Activated CD8-positive, alpha-beta T cell treated with anti-CD3 and anti-CD28 coated beads, Interleukin-2, amount 10 ng/mL, durations not matched to agents 7 days and 5 days (primary cell): ENCODE measurements at regions not wholly inside any gene's neighbourhood (a gene's known extent, or its start where the extent isn't known, plus 50 kb on each side); places are given as distances from the start of the nearest gene placed in this dataset.

Experiments
- ATAC-seq: fragments of 150-1000 bp; cut with Tn5 transposase; one replicate; pipeline ENCODE4 v1.10.0; 2021; ENCODE audit warnings: moderate library complexity
- CTCF ChIA-PET: fragments of 350-600 bp; sonication (Branson Sonifier 250); formaldehyde crosslinking; loops from one replicate; lab custom pipeline; 2021; ENCODE audit warnings: antibody characterized with exemption; lab: Charles Lee
- POLR2A ChIA-PET: fragments of 350-600 bp; sonication (Branson Sonifier 250); formaldehyde crosslinking; loops from one replicate; lab custom pipeline; 2021; ENCODE audit warnings: antibody characterized with exemption; lab: Charles Lee
- DNase-seq: peaks from one replicate; pipeline ENCODE4 v3.0.0-alpha.2; 2020
- H3K27ac Mint-ChIP-seq: one replicate; pipeline ENCODE4 v1.8.0; 2021; ENCODE audit warnings: mild to moderate bottlenecking, mixed read lengths
- H3K27me3 Mint-ChIP-seq: one replicate; pipeline ENCODE4 v1.8.0; 2021; ENCODE audit warnings: low read depth, mixed read lengths
- H3K36me3 Mint-ChIP-seq: one replicate; pipeline ENCODE4 v1.8.0; 2021; ENCODE audit warnings: low read depth, mixed read lengths
- H3K4me1 Mint-ChIP-seq: one replicate; pipeline ENCODE4 v1.8.0; 2021; ENCODE audit warnings: low read depth, mixed read lengths
- H3K4me3 Mint-ChIP-seq: one replicate; pipeline ENCODE4 v1.8.0; 2021; ENCODE audit warnings: mild to moderate bottlenecking, mixed read lengths
- H3K9me3 Mint-ChIP-seq: one replicate; pipeline ENCODE4 v1.8.0; 2022; ENCODE audit warnings: mixed read lengths; ENCODE audit not compliant: insufficient read depth

DNA sequence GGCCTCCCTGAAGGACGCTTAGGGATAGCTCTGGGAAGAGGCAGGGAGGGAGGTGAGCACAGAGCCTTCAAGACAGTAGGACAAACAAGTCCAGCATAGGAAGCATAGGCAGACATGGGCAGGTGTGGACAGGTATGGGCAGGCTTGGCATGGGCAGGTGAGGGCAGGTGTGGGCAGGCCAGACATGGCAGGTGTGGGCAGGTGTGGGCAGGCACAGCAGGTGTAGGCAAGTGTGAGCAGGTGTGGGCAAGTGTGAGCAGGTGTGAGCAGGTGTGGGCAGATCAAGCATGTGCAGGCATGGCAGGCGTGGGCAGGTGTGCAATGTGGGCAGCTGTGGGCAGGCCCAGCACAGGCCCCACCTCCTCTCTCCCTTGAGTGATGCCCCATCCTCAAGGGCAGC lies 148.8 kb upstream of the ZMIZ1 start:
- DNase-seq (no peak), ATAC-seq (peak; percentile 19)
- no peaks in the 10 kb centered on the region for H3K9me3 Mint-ChIP-seq
- H3K36me3 Mint-ChIP-seq = no peaks in the 10 kb centered on the region
- no peak overlapping the region for H3K4me3 Mint-ChIP-seq
- H3K27me3 Mint-ChIP-seq = peaks cover 9% of the 10 kb centered on the region
- no peaks in the 10 kb centered on the region for H3K4me1 Mint-ChIP-seq
- ChIA-PET CTCF (no interaction called here), POLR2A (no interaction called here)
- H3K27ac Mint-ChIP-seq = no peak overlapping the region

DNA sequence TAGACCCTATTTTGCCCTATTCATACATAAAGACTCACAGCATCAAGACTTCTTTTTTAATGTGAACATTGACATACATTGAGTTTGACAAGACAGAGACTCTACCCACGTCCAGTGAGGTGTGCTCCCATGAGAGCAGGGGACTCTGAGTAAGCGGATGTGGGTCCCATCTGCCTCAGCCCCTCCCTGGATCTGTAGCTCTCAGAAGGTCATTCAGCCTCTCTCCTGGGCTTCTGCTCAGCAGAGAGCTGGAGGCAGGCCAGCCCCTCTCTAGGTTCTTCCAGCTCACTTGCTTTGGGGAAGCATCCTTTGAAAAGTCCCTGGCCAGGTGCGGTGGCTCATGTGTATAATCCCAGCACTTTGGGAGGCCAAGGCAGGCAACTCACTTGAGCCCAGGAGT lies 146.9 kb upstream of the ZMIZ1 start:
- Mint-ChIP-seq H3K36me3 (no peaks in the 10 kb centered on the region), H3K4me3 (no peak overlapping the region), H3K27ac (no peak overlapping the region), H3K9me3 (no peaks in the 10 kb centered on the region), H3K27me3 (peaks cover 9% of the 10 kb centered on the region), H3K4me1 (no peaks in the 10 kb centered on the region)
- DNase-seq (no peak), ATAC-seq (no peak)
- ChIA-PET CTCF (no interaction called here), POLR2A (no interaction called here)

DNA sequence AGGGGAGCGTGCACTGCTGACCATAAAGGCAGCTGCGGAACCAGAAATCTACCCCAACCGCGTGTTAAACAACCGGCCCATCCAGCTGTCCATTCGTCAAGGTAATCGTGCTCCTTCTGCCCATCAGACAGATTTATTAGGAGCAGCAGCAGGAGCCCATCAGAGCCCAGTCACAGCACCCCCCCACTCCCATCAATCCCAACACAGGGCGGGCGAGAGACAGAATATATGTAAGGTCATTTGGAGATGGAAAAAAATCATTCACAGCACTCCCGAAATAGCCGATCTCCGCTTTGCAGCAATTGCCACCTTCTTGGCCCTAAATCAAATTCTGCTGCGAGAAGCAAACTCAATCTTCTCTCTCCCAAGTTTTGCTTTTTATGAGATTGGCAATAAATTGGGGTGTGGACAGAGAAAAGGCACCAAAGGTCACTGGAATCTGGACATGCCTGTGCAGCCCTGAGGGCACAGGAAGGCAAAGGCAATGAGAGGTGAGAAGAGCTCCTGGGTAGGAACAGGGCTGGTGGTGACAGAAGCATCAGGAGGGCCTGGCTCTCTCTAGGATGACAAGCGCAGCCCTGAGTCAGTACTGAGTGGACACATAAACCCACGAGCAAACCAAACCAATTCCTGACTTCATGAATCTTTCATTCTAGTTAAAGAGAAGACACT lies 145.0 kb upstream of the ZMIZ1 start:
- ChIA-PET CTCF (no interaction called here), POLR2A (no interaction called here)
- H3K36me3 Mint-ChIP-seq = no peaks in the 10 kb centered on the region
- DNase-seq (no peak), ATAC-seq (no peak)
- H3K4me1 Mint-ChIP-seq = no peaks in the 10 kb centered on the region
- peaks cover 6% of the 10 kb centered on the region for H3K27me3 Mint-ChIP-seq
- no peak overlapping the region for H3K27ac Mint-ChIP-seq
- no peaks in the 10 kb centered on the region for H3K9me3 Mint-ChIP-seq
- H3K4me3 Mint-ChIP-seq = no peak overlapping the region

DNA sequence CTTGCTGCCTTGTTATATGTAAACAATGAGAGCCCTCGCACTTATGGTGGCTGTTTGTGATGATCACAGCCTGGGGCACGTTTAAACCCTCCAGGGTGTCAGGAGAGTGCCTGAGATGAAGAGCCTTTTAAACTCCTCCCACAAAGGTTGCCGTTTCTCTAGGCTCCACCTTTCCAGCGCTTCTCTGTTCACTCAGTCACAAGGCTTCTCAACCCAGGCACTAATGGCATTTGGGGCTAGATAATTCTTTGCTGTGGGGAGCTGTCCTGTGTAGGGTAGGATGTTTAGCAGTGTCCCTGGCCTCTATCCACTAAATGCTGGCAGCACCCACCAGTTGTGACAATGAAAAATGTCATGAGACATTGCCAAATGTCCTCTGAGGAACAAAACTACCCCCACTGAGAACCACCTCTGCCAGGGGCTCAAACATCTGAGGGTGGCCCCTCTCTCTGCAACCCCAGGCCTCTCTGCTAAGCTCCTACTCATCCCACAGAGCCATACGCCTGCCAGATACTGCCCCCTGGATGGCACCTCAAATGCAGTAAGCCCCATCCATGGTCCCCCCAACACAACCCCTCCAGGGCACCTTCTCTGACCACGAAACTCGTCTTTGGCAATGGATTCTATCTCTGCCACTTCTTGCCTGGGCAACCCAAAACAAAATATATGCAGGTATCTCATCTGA lies 144.3 kb upstream of the ZMIZ1 start:
- no peak overlapping the region for H3K4me3 Mint-ChIP-seq
- H3K27me3 Mint-ChIP-seq = peaks cover 6% of the 10 kb centered on the region
- ChIA-PET POLR2A (no interaction called here), CTCF (no interaction called here)
- no peak for DNase-seq
- no peak for ATAC-seq
- no peaks in the 10 kb centered on the region for H3K9me3 Mint-ChIP-seq
- H3K36me3 Mint-ChIP-seq = no peaks in the 10 kb centered on the region
- no peaks in the 10 kb centered on the region for H3K4me1 Mint-ChIP-seq
- H3K27ac Mint-ChIP-seq = no peak overlapping the region

DNA sequence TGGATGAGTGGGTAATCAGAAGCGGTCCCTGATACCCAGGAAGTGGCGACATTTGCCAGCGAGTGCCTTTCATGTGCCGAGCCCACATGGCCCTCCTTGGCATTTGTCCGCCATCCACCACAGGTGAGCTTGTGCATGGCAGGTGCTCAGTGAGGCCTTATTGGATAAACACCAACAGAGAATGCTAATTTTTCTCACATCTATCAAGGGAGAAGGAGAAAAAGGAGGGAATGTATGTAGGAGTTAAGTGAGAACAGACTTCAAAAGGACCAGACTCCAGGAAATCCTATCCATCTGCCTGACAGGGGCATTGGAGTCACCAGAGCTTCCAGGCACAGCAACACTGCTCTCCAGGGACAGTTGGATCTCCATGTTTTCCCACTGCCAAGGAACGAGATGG lies 143.5 kb upstream of the ZMIZ1 start:
- ChIA-PET CTCF (no interaction called here), POLR2A (no interaction called here)
- Mint-ChIP-seq H3K9me3 (no peaks in the 10 kb centered on the region), H3K4me3 (no peak overlapping the region), H3K27ac (no peak overlapping the region), H3K4me1 (no peaks in the 10 kb centered on the region), H3K36me3 (no peaks in the 10 kb centered on the region), H3K27me3 (peaks cover 6% of the 10 kb centered on the region)
- DNase-seq (no peak), ATAC-seq (no peak)

DNA sequence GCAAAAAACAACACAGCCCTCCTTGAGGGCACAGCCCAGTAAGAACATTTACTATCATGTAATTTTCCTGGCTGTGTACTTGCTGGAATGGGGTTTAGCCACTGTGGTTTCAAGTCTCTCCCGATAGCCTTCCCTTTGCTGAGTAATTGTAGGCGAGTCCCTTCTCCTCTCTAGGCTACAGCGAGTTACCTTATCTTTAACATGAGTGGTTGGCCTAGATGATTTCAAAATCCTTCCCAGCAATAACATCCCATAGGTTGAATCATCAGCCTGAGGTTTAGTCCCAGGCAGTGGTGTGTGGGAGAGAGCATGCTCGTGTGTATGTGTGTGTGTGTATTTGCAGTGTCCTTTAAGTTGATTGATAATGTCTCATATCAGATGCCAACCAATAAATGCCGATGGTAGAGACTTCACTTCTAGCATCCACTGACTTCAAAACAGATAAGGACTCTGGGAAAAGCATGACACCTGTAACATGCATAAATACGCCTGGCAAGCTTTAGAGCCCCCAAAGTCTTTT lies 142.9 kb upstream of the ZMIZ1 start:
- H3K9me3 Mint-ChIP-seq = no peaks in the 10 kb centered on the region
- no peak for DNase-seq
- CTCF ChIA-PET = interaction anchor here (1.1 kb wide), 1 partner anchor 17 kb away, joined by 3 read pairs; no protein-coding TSS in a partner anchor
- no peaks in the 10 kb centered on the region for H3K4me1 Mint-ChIP-seq
- H3K27ac Mint-ChIP-seq = no peak overlapping the region
- no peaks in the 10 kb centered on the region for H3K36me3 Mint-ChIP-seq
- H3K27me3 Mint-ChIP-seq = peaks cover 6% of the 10 kb centered on the region
- no peak overlapping the region for H3K4me3 Mint-ChIP-seq
- ATAC-seq = no peak
- POLR2A ChIA-PET = no interaction called here

DNA sequence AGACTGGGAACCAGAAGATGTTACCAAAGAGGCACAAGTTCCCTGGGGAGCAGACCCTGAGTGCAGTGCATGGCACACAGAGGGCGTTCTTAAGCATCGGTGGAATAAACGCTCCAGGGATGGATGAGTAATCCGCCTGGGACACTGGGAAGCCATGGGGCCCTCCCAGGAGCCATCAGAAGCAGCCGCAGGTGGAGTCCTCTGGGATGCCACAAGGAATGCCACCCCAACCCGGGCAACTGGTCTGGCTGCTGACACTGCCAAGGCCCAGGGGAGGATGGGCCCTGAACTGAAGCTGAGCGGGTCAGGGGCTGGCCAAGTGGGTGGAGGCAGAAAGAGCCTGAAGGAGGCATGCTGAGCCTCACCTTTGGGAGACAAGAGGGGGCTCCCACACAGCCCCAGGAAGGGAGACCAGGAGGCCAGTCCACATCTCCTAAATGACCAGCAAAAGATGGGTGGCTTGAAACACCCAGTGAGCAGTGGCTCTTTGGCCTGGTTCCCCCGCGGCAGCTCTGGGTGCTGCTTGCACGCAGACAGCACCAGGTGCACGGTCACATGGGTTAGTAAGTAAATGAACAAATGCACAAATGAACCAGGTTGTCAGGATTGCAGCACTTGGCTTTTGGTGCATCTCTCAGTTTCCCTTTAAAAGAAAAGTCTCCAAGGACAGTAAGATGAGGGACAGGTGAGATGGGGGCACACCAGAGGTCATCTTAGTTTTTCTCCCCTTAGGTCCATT lies 141.3 kb upstream of the ZMIZ1 start:
- ATAC-seq = no peak
- Mint-ChIP-seq H3K27ac (no peak overlapping the region), H3K4me1 (no peaks in the 10 kb centered on the region), H3K27me3 (peaks cover 2% of the 10 kb centered on the region), H3K9me3 (no peaks in the 10 kb centered on the region), H3K36me3 (no peaks in the 10 kb centered on the region), H3K4me3 (no peak overlapping the region)
- ChIA-PET CTCF (no interaction called here), POLR2A (no interaction called here)
- no peak for DNase-seq

DNA sequence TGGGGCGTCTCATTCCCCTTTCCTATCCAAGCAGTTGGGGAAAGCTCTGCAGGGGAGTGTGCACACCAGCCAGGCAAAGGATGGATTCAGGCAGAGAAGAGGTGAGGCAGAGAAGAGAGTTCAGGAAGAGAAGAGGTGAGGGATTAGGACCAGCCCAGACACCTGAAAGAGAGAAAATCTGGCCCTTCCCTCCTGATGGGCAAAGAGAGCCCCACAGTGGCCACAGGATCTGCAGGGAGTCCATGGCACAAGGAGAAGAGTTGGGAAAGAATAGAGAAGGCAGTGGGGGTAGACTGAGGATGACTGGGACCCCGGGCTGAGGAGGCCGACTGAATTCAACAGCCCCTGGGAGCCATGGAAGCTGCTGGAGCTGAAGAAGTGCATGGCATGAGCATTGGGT lies 140.4 kb upstream of the ZMIZ1 start:
- no peaks in the 10 kb centered on the region for H3K36me3 Mint-ChIP-seq
- H3K27ac Mint-ChIP-seq = no peak overlapping the region
- H3K27me3 Mint-ChIP-seq = peaks cover 2% of the 10 kb centered on the region
- CTCF ChIA-PET = no interaction called here
- POLR2A ChIA-PET = no interaction called here
- H3K9me3 Mint-ChIP-seq = no peaks in the 10 kb centered on the region
- H3K4me1 Mint-ChIP-seq = no peaks in the 10 kb centered on the region
- H3K4me3 Mint-ChIP-seq = no peak overlapping the region
- DNase-seq (no peak), ATAC-seq (no peak)

DNA sequence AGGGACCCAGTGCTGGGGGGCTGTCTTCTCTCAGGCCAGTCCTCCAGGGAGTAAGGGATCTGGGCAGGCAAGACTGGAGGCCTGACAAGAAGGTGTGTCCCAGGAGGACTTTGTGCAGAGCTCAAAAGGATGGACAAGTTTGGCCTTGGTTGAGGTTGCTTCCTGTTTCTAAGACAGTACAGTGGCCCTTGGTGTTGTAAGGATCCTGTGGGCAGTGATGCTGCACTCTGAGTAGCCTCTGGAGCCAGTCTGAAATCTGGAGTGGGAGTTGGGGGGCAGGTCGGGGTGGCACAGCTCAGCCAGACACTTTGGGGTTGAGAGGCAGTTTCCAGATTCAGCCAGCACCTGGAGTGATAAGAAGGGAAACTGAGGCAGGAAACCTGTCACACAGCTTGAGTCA lies 139.2 kb upstream of the ZMIZ1 start:
- Mint-ChIP-seq H3K36me3 (no peaks in the 10 kb centered on the region), H3K4me1 (no peaks in the 10 kb centered on the region), H3K9me3 (no peaks in the 10 kb centered on the region), H3K27me3 (peaks cover 2% of the 10 kb centered on the region), H3K4me3 (no peak overlapping the region), H3K27ac (no peak overlapping the region)
- ChIA-PET CTCF (no interaction called here), POLR2A (no interaction called here)
- ATAC-seq (no peak), DNase-seq (no peak)

DNA sequence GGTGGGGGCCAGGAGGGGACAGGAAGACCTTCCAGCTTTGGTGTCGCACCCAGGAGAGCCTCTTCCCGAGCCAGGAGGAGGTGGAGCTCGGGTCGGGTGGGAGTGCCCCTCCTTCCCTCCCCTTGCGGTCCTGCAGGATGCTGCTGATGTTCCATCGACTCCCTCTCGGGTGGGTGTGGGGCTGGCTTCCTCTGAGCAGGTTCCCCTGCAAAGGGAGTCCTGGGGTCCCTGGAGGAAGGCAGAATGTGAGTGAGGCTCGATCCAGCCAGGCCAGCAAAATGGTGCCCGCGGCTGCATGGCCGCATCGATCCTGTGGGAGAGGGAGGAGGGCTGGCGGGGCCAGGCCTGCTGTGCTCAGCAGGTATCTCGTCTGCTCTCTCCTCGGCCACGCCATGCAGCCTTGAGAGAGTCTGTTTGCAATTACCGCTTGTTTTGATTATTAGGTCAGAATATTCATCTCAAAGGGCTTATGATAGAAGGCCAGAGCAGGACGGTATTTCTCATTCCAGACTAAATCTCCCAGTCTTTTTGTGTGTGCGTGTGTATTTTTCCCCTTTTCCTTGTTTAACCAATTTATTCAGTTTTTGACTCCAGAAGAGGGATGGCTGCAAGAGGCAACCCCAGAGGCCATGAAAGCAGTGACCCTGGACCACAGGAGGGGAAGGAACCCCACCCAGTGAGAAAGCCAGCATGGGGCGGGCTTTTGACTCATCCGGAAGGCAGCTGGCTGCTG lies 137.3 kb upstream of the ZMIZ1 start:
- no peaks in the 10 kb centered on the region for H3K27me3 Mint-ChIP-seq
- H3K4me1 Mint-ChIP-seq = no peaks in the 10 kb centered on the region
- H3K36me3 Mint-ChIP-seq = no peaks in the 10 kb centered on the region
- ChIA-PET CTCF (no interaction called here), POLR2A (no interaction called here)
- H3K4me3 Mint-ChIP-seq = no peak overlapping the region
- no peak overlapping the region for H3K27ac Mint-ChIP-seq
- DNase-seq (no peak), ATAC-seq (no peak)
- no peaks in the 10 kb centered on the region for H3K9me3 Mint-ChIP-seq

DNA sequence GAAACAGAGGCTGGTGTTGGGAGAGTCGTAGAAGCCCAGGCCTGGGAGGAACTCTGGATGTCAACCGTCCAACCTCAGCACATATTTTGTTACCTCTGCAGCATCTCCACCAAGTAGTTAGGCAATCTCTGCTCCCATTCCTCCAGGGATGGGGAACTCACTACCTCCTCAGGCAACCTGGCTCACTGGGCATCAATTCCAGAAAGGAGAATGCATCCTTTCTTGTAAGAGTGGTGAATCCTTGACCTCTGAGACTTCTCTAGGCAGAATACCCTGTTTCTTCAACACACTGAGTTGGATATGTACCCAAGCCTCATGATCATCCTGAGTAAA lies 136.7 kb upstream of the ZMIZ1 start:
- ATAC-seq = no peak
- H3K27me3 Mint-ChIP-seq = no peaks in the 10 kb centered on the region
- H3K36me3 Mint-ChIP-seq = no peaks in the 10 kb centered on the region
- H3K27ac Mint-ChIP-seq = no peak overlapping the region
- POLR2A ChIA-PET = no interaction called here
- CTCF ChIA-PET = no interaction called here
- DNase-seq = no peak
- no peaks in the 10 kb centered on the region for H3K4me1 Mint-ChIP-seq
- H3K4me3 Mint-ChIP-seq = no peak overlapping the region
- no peaks in the 10 kb centered on the region for H3K9me3 Mint-ChIP-seq

DNA sequence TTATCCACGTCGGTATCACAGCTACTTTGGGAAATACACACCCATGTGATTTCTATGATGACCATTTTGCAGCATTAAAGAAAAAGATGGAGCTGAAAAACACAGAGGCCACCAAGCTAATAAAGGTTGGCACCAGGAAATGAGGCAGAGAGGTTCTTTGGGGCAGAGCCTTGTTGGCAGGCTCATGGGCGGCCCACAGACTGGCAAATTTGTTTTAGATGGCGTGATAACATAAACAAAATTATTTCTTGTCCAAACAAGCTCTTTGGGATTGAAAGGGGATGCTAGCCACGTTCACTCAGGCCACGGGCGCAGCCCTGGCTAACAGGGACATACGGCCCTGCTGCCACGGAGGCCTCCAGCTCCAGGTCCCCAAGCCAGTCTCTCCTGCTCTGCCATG lies 135.9 kb upstream of the ZMIZ1 start:
- H3K27ac Mint-ChIP-seq = no peak overlapping the region
- H3K4me3 Mint-ChIP-seq = no peak overlapping the region
- CTCF ChIA-PET = no interaction called here
- H3K4me1 Mint-ChIP-seq = no peaks in the 10 kb centered on the region
- H3K36me3 Mint-ChIP-seq = no peaks in the 10 kb centered on the region
- no peaks in the 10 kb centered on the region for H3K27me3 Mint-ChIP-seq
- DNase-seq (no peak), ATAC-seq (no peak)
- POLR2A ChIA-PET = no interaction called here
- H3K9me3 Mint-ChIP-seq = no peaks in the 10 kb centered on the region
